GM21786 (cell line): ENCODE measurements at regions not wholly inside any gene's neighbourhood (a gene's known extent, or its start where the extent isn't known, plus 50 kb on each side); places are given as distances from the start of the nearest gene placed in this dataset.

Source experiments
- ATAC-seq: cut with Tn5 transposase; IDR thresholded peaks from one replicate; pipeline ENCODE4 v1.9.1; 2021; ENCODE audit not compliant: unreplicated experiment

DNA sequence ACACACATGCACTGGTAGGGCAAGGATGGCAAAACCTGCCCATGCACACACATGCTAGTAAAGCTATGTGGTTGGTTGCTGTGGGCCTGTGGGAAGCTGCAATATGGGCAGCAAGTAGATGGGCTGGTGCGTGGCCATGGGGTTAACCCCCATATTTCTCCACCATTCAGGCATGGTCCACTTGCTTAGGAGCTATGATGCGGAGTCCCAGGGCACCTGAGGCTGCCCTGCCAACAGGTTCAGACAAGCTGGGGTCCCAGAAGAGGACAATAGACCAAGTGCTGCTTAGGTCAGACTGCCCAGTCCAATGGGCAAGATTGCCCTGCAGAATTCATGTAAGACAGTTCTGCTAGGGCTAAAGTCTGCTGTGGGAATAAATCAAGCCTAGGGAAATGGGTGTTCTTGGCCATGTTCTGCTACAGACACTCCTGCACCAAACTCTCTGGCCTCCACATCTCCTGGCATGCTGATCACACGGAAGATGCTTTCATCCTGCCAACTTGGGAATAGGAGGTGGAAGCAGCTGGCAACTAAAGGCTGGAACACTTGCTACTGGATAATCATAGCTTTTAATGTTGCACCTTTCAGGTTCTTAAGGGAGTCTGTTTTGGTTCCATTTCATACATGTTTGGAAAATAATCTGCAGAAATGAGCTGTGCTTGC, 646.3 kb upstream of the SLITRK1 start:
- ATAC-seq: no peak

DNA sequence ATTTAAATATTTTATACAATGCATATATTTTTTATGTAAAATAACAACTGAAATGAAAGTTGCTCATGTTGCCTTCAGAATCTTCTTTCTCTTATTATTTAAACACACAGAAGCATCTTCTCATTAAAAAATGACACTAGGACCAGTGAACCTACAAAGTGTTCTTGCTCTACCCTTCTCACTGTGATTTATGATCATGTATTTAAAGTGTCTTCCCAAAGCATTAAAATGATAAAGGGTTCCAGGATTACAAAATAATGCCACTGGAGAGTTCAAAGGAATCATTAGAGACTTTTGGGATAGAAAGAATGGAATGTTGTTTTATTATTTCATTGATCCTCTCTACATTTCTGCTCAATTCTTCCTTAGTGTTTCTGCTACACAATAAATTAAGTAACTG, 643.6 kb upstream of the SLITRK1 start:
- no peak for ATAC-seq

GRCh38 chr13:84524586-84524985, 642.3 kb upstream of the SLITRK1 start:
- ATAC-seq: no peak

GRCh38 chr13:84500016-84500415, 617.7 kb upstream of the SLITRK1 start:
- no peak for ATAC-seq

DNA sequence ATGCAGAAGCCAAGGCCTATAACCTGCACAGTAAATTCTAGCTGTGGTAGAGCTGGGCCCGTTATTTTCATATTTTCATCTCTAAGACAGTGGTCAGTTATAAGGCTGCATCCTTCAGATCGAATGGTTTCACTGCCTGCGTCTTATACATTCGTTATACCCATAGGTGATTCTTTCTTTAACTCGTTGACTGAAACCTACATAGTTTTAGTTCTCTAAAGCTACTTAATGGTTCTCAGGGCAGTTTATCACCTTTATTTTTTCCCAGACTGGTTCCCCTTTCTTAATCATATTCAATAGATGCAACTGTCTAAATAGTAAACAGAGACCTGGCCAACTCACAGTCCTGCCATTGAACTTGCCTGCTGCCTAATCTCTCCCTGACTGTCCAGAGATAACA, 615.3 kb upstream of the SLITRK1 start:
- no peak for ATAC-seq

- ATAC-seq: no peak
Measured at GRCh38 chr13:84491952-84492351, 609.7 kb upstream of the SLITRK1 start.

GRCh38 chr13:84487752-84488151, 605.5 kb upstream of the SLITRK1 start:
- ATAC-seq: no peak

DNA sequence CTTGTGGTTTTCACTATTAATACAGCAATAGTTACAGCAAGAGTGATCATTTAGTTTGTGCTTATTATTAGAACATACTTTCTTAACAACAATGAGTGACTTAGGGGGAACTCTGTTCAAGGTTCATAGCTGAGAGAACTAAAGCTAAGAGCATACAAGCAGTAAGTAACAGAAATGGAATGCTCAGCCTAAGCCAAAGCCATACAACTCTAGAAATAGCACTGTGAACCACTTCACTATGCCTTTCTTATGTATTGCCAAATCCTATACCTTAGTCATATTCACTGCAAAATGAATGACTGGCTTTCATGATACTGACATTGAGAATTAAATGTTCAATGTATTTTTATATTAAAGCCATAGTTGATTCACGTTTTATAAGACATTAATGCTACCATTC, 599.7 kb upstream of the SLITRK1 start:
- ATAC-seq: no peak

GRCh38 chr13:84479656-84480055, 597.4 kb upstream of the SLITRK1 start:
- ATAC-seq: no peak

- no peak for ATAC-seq
Measured at GRCh38 chr13:84470528-84470927, 588.3 kb upstream of the SLITRK1 start.

GRCh38 chr13:84466461-84466860, 584.2 kb upstream of the SLITRK1 start:
- no peak for ATAC-seq

DNA sequence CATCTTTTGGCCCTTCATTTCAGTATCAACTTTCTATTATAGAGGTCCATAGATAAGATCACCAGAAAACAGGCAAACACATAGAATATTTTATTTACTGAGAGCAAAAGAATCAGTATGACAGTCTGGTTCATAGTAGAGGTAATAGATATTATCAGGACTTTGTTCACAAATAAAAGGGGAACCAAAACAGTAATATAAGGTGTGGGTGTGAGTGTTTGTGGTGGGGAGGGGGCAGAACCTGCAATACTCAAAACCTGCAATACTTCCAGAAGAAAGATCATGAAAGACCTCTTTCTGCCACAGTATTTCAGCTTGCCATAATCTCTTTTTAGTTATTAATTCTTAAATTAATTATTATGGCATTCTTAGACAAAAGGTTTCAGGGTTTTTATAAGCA, 578.7 kb upstream of the SLITRK1 start:
- no peak for ATAC-seq

DNA sequence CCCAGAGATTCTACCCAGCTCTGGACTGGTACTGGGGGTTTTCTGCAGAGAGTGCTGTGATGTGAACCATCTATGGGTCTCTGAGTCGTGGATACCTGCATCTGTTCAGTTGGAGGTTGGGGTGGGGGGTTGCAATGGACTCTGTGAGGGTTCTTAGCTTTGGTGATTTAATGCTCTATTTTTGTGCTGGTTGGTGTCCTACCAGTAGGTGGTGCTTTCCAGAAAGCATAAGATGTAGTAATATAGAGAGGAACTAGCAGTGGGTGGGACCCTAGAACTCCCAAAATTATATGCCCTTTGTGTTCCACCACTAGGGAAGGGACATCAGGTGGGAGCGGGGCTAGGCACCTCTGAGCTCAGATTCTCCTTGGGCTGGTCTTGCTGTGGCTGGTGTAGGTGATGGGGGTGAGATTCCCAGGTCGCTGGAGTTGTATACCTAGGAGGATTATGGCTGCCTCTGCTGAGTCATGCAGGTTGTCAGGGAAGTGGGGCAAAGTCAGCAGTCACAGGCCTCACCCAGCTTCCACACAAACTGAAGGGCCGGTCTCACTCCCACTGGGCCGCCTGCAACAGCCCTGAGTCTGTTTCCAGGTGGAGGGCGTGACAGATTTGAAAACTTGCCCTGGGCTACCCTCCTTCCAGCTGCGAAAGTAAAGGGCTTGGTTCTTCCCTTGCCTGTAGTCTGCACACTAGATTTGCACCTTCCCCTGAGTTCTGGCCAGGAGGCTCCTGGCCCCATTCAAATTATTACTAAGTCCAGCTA, 573.0 kb upstream of the SLITRK1 start:
- no peak for ATAC-seq

DNA sequence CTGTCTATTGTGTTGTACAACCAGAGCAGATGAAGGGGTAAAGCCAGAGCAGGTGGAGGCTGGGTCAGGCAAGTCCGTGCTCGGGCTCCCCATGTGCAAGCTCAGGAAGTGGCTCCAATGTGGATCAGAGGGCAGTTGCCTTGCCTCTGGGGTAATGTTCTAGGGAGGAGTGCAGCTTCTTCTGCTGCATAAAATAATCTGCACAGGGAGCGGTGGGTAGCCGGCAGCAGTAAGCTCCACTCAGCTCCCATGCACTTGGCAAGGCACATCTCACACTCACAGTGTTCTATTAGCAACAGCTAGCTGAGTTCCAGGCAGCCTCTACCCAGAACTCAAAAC, 565.3 kb upstream of the SLITRK1 start:
- no peak for ATAC-seq

GRCh38 chr13:84446972-84447639, 564.8 kb upstream of the SLITRK1 start:
- ATAC-seq: no peak

DNA sequence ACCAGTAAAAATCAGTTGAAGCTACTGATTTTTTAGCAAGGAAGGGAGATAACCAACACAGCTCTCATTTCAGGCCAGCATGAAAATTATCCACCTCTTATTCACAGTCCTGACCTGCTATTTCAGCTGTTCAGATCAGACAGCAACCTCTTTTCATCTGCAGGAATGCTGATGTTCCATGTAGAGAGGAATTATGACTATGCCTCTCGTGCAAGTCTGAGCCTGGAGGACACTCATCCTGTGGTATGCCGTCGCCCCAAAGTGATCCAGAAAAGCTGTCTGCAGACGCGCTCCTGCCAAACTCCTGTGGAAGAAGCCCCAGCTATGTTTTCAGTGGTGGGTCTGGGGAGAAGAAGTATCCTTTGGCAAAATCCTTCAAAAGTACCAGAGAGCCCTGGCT, 563.5 kb upstream of the SLITRK1 start:
- no peak for ATAC-seq

DNA sequence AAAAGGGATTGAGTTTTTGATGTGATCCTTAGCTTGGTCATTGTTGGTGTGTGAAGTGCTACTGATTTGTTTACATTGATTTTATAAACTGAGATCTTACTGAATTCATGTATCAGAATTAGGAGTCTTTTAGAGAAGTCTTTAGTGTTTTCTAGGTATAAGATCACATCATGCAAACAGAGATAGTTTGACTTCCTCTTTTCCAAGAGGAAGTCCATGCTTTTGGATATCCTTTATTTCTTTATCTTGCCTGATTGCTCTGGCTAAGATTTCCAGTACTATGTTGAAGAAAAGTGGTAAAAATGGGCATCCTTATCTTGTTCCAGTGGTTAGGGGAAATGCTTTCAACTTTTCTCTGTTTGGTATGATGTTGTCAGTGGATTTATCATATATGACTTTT, 561.2 kb upstream of the SLITRK1 start:
- ATAC-seq: no peak

DNA sequence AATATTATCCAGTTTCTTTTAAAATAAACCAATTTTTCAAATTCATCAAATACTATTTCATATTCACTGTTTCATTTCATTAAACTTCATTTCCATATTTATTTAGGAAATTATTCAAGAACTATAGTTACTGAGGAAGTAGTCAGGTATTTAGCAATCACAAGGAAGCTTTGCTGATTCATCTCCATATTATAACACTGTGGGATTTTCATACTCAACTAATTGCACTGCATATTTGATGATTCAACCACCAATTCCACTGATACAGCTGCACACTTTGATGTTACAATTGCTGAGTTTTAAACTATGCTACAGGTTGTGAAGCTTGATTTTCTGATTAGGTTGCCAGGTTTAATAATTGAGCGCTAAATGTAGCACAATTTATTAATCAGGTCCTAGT, 556.8 kb upstream of the SLITRK1 start:
- no peak for ATAC-seq

- no peak for ATAC-seq
Measured at GRCh38 chr13:84433024-84433423, 550.8 kb upstream of the SLITRK1 start.

GRCh38 chr13:84431646-84432045, 549.4 kb upstream of the SLITRK1 start:
- ATAC-seq: no peak

DNA sequence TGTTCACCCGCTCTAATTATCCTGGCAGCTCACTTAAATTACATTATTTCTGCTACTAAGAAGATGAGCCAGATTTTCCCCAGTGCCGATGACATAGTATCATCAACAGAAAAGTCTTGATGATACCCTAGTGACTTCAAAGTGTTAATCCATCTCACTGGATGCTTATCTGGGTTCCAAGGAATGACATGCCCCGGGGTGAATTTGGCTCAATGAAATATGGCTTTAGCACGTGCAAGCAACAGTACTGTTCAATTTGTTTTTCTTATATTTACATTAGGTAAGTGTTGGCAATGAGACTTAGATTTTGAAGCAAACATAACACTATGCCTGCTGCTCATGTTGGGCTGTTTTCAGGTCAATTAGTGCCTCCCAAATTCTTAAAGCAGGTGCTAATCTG, 548.2 kb upstream of the SLITRK1 start:
- ATAC-seq: no peak

DNA sequence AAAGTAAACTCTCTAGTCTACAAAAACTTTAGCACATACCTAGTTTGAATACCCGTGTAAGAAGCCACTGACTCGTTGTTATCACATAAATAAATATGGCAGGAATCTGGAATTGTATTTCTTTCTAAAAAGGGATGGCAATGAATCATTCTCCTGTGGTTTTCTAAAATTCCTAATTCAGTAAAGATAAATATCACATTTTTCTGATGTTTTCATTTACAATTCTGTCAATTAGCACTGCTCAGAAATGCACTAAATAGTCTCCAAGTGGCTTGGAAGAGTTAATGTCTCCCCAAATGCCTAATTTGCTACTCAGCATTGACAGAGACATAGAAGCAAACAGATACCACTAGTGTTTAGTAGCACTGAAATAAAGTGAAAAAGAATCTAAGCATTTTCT, 547.7 kb upstream of the SLITRK1 start:
- ATAC-seq: no peak
